H1 (cell line): ENCODE measurements at regions not wholly inside any gene's neighbourhood (a gene's known extent, or its start where the extent isn't known, plus 50 kb on each side); places are given as distances from the start of the nearest gene placed in this dataset.

Source experiments
- HDAC2 ChIP-seq, 2 experiments: fragments of 300-600 bp in 1 of 2; sonication (generic) in 1 of 2; IDR thresholded peaks; 2 replicates each; pipeline ENCODE4 v1.6.1; 2011 to 2012; ENCODE audit warnings: low read depth in 2 of 2, low read length in 2 of 2, mild to moderate bottlenecking in 2 of 2, moderate library complexity in 2 of 2, borderline replicate concordance in 1 of 2, inconsistent platforms in 1 of 2
- KDM1A ChIP-seq: fragments of 200-600, 300-600 bp; sonication (generic); IDR thresholded peaks from 2 replicates; pipeline ENCODE4 v1.7.1; 2016; ENCODE audit warnings: mild to moderate bottlenecking, low read length, borderline replicate concordance
- NRF1 ChIP-seq: IDR thresholded peaks from 2 replicates; pipeline ENCODE4 v1.6.1; 2011; ENCODE audit warnings: mild to moderate bottlenecking, low read depth, low read length, improper control_type of control experiment
- RBBP5 ChIP-seq: IDR thresholded peaks from 2 replicates; pipeline ENCODE4 v1.7.1; 2012; ENCODE audit warnings: low read depth, mild to moderate bottlenecking, inconsistent platforms, low read length, moderate library complexity, borderline replicate concordance
- RNF2 ChIP-seq: fragments of 200-900, 300-1000 bp; sonication (generic); IDR thresholded peaks from 2 replicates; pipeline ENCODE4 v1.7.1; 2016; ENCODE audit warnings: borderline replicate concordance, low read depth, mild to moderate bottlenecking, antibody characterized with exemption, low read length; ENCODE audit not compliant: poor library complexity, severe bottlenecking; ENCODE audit errors: missing control alignments
- SAP30 ChIP-seq: fragments of 300-600 bp; sonication (generic); IDR thresholded peaks from 2 replicates; pipeline ENCODE4 v1.7.1; 2012; ENCODE audit warnings: low read length, moderate library complexity, mild to moderate bottlenecking, inconsistent platforms; ENCODE audit not compliant: insufficient read depth, insufficient replicate concordance
- SRF ChIP-seq: IDR thresholded peaks from 2 replicates; pipeline ENCODE4 v1.6.1; 2011; ENCODE audit warnings: mild to moderate bottlenecking, low read depth, low read length, moderate library complexity
- SUZ12 ChIP-seq: fragments of 200-600 bp; sonication (generic); IDR thresholded peaks from 2 replicates; pipeline ENCODE4 v1.6.1; 2012; ENCODE audit warnings: mild to moderate bottlenecking, inconsistent platforms, low read length, moderate library complexity, mixed read lengths
- TAF1 ChIP-seq: IDR thresholded peaks from 2 replicates; pipeline ENCODE4 v1.6.1; 2011; ENCODE audit warnings: mild to moderate bottlenecking, low read depth, low read length

GRCh38 chr12:3987571-3987970, 114.4 kb upstream of the PARP11 start (continued):
- TF ChIP-seq HDAC2 (IDR thresholded peaks at IDR 0.05; ENCODE audit: borderline replicate concordance in 1 of 2, low read depth in 2 of 2, low read length in 2 of 2) (no peak), RBBP5 (no peak), RNF2 (no peak), SAP30 (no peak), KDM1A (no peak), NRF1 (no peak), SRF (no peak), TAF1 (no peak), SUZ12 (no peak)
